Endodermal cell (in vitro differentiated cells): ENCODE measurements at regions not wholly inside any gene's neighbourhood (a gene's known extent, or its start where the extent isn't known, plus 50 kb on each side); places are given as distances from the start of the nearest gene placed in this dataset.

ENCODE experiments used
- DNase-seq: peaks from one replicate; pipeline ENCODE4 v3.0.0-alpha.2; 2017
- H3K27ac ChIP-seq: 2 replicates; pipeline ENCODE4 v1.5.1; 2013; ENCODE audit warnings: mild to moderate bottlenecking, low read depth, low read length, moderate library complexity
- H3K27me3 ChIP-seq: 2 replicates; pipeline ENCODE4 v1.6.1; 2013; ENCODE audit warnings: mild to moderate bottlenecking, low read length, moderate library complexity; ENCODE audit not compliant: insufficient read depth, control insufficient read depth, poor library complexity, severe bottlenecking
- H3K36me3 ChIP-seq: 2 replicates; pipeline ENCODE4 v1.7.0; 2013; ENCODE audit warnings: mild to moderate bottlenecking, low read length, moderate library complexity; ENCODE audit not compliant: control insufficient read depth, insufficient read depth
- H3K4me1 ChIP-seq: one replicate; pipeline ENCODE4 v1.7.0; 2013; ENCODE audit warnings: low read length; ENCODE audit not compliant: control insufficient read depth, insufficient read depth
- H3K4me3 ChIP-seq: 2 replicates; pipeline ENCODE4 v1.5.1; 2013; ENCODE audit warnings: mild to moderate bottlenecking, low read length, moderate library complexity
- H3K9ac ChIP-seq: 2 replicates; pipeline ENCODE4 v1.6.1; 2013; ENCODE audit warnings: mild to moderate bottlenecking, low read length, moderate library complexity; ENCODE audit not compliant: poor library complexity, severe bottlenecking; ENCODE audit errors: extremely low read depth
- H3K9me3 ChIP-seq: 2 replicates; pipeline ENCODE4 v1.6.1; 2013; ENCODE audit warnings: mild to moderate bottlenecking, low read length, moderate library complexity; ENCODE audit not compliant: control insufficient read depth
- H3K27ac Mint-ChIP-seq: 2 replicates; pipeline ENCODE4 v1.8.0; 2020; ENCODE audit warnings: mixed read lengths
- H3K27me3 Mint-ChIP-seq: 2 replicates; pipeline ENCODE4 v1.8.0; 2021; ENCODE audit warnings: mild to moderate bottlenecking, mixed read lengths; ENCODE audit not compliant: insufficient read depth
- H3K36me3 Mint-ChIP-seq: 2 replicates; pipeline ENCODE4 v1.8.0; 2020; ENCODE audit warnings: low read depth, mixed read lengths
- H3K4me1 Mint-ChIP-seq: 2 replicates; pipeline ENCODE4 v1.8.0; 2020; ENCODE audit warnings: mixed read lengths
- H3K4me3 Mint-ChIP-seq: 2 replicates; pipeline ENCODE4 v1.8.0; 2020; ENCODE audit warnings: mild to moderate bottlenecking, moderate library complexity, mixed read lengths
- H3K9me3 Mint-ChIP-seq: 2 replicates; pipeline ENCODE4 v1.8.0; 2020; ENCODE audit warnings: mild to moderate bottlenecking, mixed read lengths
- CTCF ChIP-seq: fragments of 200-600 bp; sonication (generic); conservative IDR thresholded peaks from 2 replicates; pipeline ENCODE4 v1.5.0; 2021; ENCODE audit warnings: antibody characterized with exemption, mild to moderate bottlenecking
- WGBS, 2 experiments: methylation state at CpG; one replicate each; pipeline versions ENCODE4 v1.1.5 to v1.1.7; 2013; ENCODE audit warnings: missing lambda C conversion rate in 2 of 2, mixed read lengths in 1 of 2; ENCODE audit not compliant: insufficient coverage in 1 of 2, insufficient read length in 1 of 2; 5-methylcytosine and 5-hydroxymethylcytosine counted together

- Histone ChIP-seq H3K9ac (no peak overlapping the region), H3K9me3 (no peaks in the 10 kb centered on the region), H3K4me1 (no peaks in the 10 kb centered on the region), H3K27me3 (no peaks in the 10 kb centered on the region), H3K27ac (no peak overlapping the region), H3K4me3 (no peak overlapping the region), H3K36me3 (no peaks in the 10 kb centered on the region)
- Mint-ChIP-seq H3K27ac (no peak overlapping the region), H3K36me3 (no peaks in the 10 kb centered on the region), H3K4me3 (no peak overlapping the region), H3K27me3 (no peaks in the 10 kb centered on the region), H3K9me3 (no peaks in the 10 kb centered on the region), H3K4me1 (peaks cover 9% of the 10 kb centered on the region)
- no peak for DNase-seq
- no CpG with 5 or more reads among the region's 1 CpG for WGBS, 2 experiments
- no peak for TF ChIP-seq CTCF
Observed at GRCh38 chr12:90003688-90004087, 295.1 kb upstream of the ATP2B1 start.

GRCh38 chr12:90000721-90001120 lies 292.1 kb upstream of the ATP2B1 start:
- H3K4me3 Mint-ChIP-seq = no peak overlapping the region

DNA sequence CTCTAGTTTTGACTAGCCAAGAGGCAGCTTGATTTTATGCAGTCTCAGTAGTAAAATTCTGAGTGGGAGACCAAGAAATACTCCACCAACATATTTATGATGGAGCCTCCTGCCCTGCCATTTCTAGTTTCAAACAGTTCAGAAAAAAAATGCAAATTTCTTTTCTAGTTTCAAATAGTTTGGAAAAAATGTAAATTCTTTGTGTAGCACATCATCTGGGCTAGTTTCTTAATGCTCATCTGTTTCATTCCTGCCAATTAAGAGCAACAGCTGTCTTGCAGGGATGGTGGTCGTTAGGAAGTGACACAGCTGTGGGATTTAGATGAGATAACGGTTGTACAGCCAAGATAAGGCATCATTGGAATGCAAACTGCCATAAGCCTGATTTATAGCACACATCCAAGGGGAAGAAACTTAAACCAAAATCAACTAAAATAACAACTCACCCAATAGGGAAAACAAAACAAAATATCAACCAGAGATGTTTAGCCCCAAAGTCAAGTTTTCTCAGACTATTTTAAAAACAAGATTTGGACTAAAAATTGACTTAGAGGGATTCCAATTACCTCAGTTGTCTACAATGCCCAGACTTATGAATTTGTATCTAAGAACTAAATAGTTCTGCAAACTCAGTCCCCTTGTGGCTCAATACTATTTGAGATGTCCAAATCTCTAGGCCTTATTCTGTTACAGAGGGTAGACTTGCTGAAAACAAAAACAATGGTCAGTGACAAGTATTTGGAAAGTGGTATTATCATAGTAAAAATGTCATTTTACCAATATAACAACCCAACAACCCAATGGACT lies 291.3 kb upstream of the ATP2B1 start:
- no peak overlapping the region for H3K4me3 Mint-ChIP-seq
- no peak for TF ChIP-seq CTCF

More at GRCh38 chr12:90000721-90001120, 292.1 kb upstream of the ATP2B1 start:
- DNase-seq = no peak
- Mint-ChIP-seq H3K9me3 (no peaks in the 10 kb centered on the region), H3K27me3 (no peaks in the 10 kb centered on the region), H3K36me3 (no peaks in the 10 kb centered on the region), H3K27ac (no peak overlapping the region), H3K4me1 (peaks cover 9% of the 10 kb centered on the region)
- Histone ChIP-seq H3K4me1 (no peaks in the 10 kb centered on the region), H3K36me3 (no peaks in the 10 kb centered on the region), H3K4me3 (no peak overlapping the region), H3K9ac (no peak overlapping the region), H3K27me3 (no peaks in the 10 kb centered on the region), H3K27ac (no peak overlapping the region), H3K9me3 (no peaks in the 10 kb centered on the region)
- no peak for TF ChIP-seq CTCF
- 92% methylated on average over 1 to 3 of the region's 3 CpGs for WGBS, 2 experiments

More for the DNA sequence above, 291.3 kb upstream of the ATP2B1 start:
- DNase-seq = no peak
- Histone ChIP-seq H3K27me3 (no peaks in the 10 kb centered on the region), H3K9me3 (no peaks in the 10 kb centered on the region), H3K4me1 (no peaks in the 10 kb centered on the region), H3K36me3 (no peaks in the 10 kb centered on the region), H3K27ac (no peak overlapping the region), H3K9ac (no peak overlapping the region), H3K4me3 (no peak overlapping the region)
- Mint-ChIP-seq H3K9me3 (no peaks in the 10 kb centered on the region), H3K27ac (no peak overlapping the region), H3K27me3 (no peaks in the 10 kb centered on the region), H3K4me1 (peaks cover 9% of the 10 kb centered on the region), H3K36me3 (no peaks in the 10 kb centered on the region)
- WGBS, 2 experiments = 83 to 90% methylated on average over 1 to 2 of the region's 2 CpGs
